ENCODE measurements at regions not wholly inside any gene's neighbourhood (a gene's known extent, or its start where the extent isn't known, plus 50 kb on each side); places are given as distances from the start of the nearest gene placed in this dataset.

GRCh38 chr2:236646871-236647270, 77.2 kb downstream of the ACKR3 start:
- TF ChIP-seq CTCF (IDR thresholded peaks at IDR 0.05; ENCODE audit: poor library complexity) (no peak), EZH2 (IDR thresholded peaks at IDR 0.05; ENCODE audit: borderline replicate concordance) (no peak)
